HL-60 (cell line): ENCODE measurements at regions not wholly inside any gene's neighbourhood (a gene's known extent, or its start where the extent isn't known, plus 50 kb on each side); places are given as distances from the start of the nearest gene placed in this dataset.
"Not testable (repeated sequence)": the region's sequence is repeated elsewhere in the genome, so short reads cannot be mapped to it uniquely, and the experiment has no call there.

Source experiments
- DNase-seq, 2 experiments: peaks; one replicate each; pipeline ENCODE4 v3.0.0-alpha.2; 2010 to 2020; ENCODE audit warnings: low read depth in 1 of 2, low spot score in 1 of 2
- H3K27ac ChIP-seq: fragments of 250-450 bp; sonication (Bioruptor Pico); replicated peaks from 2 replicates; pipeline ENCODE4 v1.5.1; 2020; ENCODE audit warnings: mild to moderate bottlenecking, moderate library complexity
- H3K27me3 ChIP-seq: fragments of 250-450 bp; sonication (Bioruptor Pico); 2 replicates; pipeline ENCODE4 v1.5.1; 2021; ENCODE audit warnings: mild to moderate bottlenecking, moderate library complexity; ENCODE audit not compliant: insufficient read depth, poor library complexity, severe bottlenecking
- H3K4me3 ChIP-seq: replicated peaks from 2 replicates; pipeline ENCODE4 v1.5.1; 2011; ENCODE audit warnings: mild to moderate bottlenecking, control low read depth, low read length; ENCODE audit not compliant: insufficient read depth
- CTCF ChIP-seq: IDR thresholded peaks from one replicate; pipeline ENCODE4 v1.5.1; 2011; ENCODE audit warnings: low read length, control low read depth, inconsistent platforms; ENCODE audit not compliant: insufficient read depth
- GABPA ChIP-seq: IDR thresholded peaks from 2 replicates; pipeline ENCODE4 v1.6.1; 2012; ENCODE audit warnings: low read depth
- POLR2AphosphoS5 ChIP-seq: IDR thresholded peaks from 2 replicates; pipeline ENCODE4 v1.6.1; 2012; ENCODE audit warnings: low read depth
- SPI1 ChIP-seq: IDR thresholded peaks from 2 replicates; pipeline ENCODE4 v1.6.1; 2012; ENCODE audit warnings: low read depth, mild to moderate bottlenecking, borderline replicate concordance
- TF ChIP-seq, protein P1 (sequence below): IDR thresholded peaks from 2 replicates; pipeline ENCODE4 v1.6.1; 2012; ENCODE audit warnings: low read depth; ENCODE audit not compliant: insufficient replicate concordance

DNA sequence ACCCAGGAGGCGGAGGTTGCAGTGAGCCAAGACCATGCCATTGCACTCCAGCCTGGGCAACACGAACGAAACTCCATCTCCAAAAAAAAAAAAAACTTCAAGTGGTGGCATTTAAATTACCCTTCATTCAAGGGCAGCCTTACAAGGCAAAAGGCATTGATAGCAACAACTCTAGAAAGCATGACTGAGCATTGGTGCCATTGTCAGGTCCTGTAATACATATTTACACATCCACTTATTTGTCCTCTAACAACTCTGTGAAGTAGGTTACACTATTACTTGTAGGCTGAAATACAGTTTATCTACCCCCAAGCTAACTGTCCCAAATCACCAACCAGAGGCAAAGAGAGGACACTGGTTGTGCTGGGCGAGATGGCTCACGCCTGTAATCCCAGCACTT lies 52.7 kb upstream of the LARP1 start:
- TF ChIP-seq, protein P1, sequence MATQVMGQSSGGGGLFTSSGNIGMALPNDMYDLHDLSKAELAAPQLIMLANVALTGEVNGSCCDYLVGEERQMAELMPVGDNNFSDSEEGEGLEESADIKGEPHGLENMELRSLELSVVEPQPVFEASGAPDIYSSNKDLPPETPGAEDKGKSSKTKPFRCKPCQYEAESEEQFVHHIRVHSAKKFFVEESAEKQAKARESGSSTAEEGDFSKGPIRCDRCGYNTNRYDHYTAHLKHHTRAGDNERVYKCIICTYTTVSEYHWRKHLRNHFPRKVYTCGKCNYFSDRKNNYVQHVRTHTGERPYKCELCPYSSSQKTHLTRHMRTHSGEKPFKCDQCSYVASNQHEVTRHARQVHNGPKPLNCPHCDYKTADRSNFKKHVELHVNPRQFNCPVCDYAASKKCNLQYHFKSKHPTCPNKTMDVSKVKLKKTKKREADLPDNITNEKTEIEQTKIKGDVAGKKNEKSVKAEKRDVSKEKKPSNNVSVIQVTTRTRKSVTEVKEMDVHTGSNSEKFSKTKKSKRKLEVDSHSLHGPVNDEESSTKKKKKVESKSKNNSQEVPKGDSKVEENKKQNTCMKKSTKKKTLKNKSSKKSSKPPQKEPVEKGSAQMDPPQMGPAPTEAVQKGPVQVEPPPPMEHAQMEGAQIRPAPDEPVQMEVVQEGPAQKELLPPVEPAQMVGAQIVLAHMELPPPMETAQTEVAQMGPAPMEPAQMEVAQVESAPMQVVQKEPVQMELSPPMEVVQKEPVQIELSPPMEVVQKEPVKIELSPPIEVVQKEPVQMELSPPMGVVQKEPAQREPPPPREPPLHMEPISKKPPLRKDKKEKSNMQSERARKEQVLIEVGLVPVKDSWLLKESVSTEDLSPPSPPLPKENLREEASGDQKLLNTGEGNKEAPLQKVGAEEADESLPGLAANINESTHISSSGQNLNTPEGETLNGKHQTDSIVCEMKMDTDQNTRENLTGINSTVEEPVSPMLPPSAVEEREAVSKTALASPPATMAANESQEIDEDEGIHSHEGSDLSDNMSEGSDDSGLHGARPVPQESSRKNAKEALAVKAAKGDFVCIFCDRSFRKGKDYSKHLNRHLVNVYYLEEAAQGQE, result no peak
- TF ChIP-seq CTCF, result no peak
- TF ChIP-seq POLR2AphosphoS5, result no peak
- TF ChIP-seq SPI1, result no peak
- no peak for TF ChIP-seq GABPA
- DNase-seq, result no peak

DNA sequence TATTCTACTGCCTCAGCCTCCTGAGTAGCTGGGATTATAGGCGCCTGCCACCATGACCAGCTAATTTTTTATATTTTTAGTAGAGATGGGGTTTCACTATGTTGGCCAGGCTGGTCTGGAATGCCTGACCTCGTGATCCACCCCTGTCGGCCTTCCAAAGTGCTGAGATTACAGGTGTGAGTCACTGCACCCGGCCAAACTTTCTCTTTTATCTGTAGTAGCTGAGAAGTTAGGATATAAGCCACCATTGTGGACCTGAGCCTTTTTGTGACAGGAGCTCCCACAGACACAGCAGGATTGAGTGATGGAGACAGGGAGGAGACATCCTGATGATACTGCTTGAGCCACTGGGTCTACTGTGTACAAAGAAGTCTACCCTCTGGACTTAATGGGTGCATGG lies 53.5 kb upstream of the LARP1 start:
- DNase-seq, H3K27me3 ChIP-seq, H3K4me3 ChIP-seq, H3K27ac ChIP-seq: not testable (repeated sequence)

More for the DNA sequence above, 52.7 kb upstream of the LARP1 start:
- Histone ChIP-seq H3K27me3 (no peaks in the 10 kb centered on the region), H3K27ac (no peak overlapping the region), H3K4me3 (no peak overlapping the region)

DNA sequence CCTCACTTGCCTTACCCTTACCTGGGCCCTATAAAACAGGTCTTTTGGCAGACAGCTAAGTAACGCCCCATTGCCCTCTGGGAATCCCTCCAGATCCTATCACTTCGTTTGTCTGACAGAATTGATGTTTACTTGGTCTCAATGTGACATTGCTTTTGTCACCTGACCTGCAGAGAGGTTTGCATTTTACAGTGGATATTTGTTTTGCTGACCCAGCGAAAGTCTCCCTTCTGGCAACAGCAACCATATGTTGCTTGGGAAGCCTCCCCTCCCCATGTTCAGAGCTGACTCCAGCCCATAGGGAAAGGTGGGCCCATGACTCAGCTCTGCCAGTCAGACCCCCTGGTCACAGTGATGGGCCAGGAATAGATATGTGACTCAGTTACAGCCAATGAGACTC lies 54.0 kb upstream of the LARP1 start:
- DNase-seq, result no peak
- TF ChIP-seq SPI1, result no peak
- no peak overlapping the region for H3K27ac ChIP-seq

DNA sequence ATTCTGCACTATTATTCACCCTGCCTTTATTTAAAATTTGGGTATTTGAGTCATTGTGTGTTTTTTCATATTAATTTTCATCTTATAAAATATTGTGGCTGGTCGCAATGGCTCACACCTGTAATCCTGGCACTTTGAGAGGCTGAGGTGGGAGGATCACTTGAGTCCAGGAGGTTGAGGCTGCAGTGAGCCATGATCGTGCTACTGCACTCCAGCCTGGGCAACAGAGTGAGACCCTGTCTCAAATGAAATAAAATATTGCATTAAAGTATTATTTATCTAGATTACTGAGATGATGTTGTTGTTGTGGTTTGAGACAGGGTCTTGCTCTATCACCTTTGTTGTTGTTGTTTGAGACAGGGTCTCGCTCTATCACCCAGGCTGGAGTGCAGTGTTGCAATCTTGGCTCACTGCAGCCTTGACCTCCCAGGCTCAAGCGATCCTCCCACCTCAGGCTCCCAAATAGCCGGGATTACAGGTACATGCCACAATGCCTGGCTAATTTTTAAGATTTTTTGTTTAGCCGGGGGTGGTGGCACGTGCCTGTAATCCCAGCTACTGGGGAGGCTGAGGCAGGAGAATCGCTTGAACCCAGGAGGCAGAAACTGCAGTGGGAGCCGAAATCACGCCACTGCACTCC lies 54.8 kb upstream of the LARP1 start:
- not testable (repeated sequence) for H3K27me3 ChIP-seq, DNase-seq, H3K4me3 ChIP-seq, H3K27ac ChIP-seq

More for the DNA sequence above, 54.0 kb upstream of the LARP1 start:
- no peaks in the 10 kb centered on the region for H3K27me3 ChIP-seq
- no peak overlapping the region for H3K4me3 ChIP-seq

DNA sequence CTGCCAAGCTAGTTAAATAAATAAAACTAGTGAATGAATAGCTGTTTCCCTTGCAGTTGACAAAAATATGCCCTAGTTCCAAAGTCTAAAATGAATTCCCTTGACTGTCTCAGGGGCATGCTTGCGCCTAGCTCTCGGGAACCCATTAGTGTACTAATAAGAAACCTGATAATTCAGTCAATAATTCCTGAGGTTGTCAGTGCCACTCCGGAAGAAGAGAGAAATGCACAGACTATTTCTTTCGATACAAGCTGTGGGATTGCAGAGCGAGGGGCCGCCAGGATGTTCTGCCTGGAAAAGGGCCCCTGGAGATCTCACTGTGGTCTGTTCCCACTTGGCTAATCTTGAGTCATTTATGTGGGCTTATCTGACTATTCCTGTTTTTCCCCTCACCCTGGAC lies 56.4 kb upstream of the LARP1 start:
- H3K4me3 ChIP-seq, result no peak overlapping the region
- TF ChIP-seq, protein P1, result no peak
- TF ChIP-seq GABPA, result no peak
- H3K27me3 ChIP-seq, result no peaks in the 10 kb centered on the region
- DNase-seq, result no peak
- no peak overlapping the region for H3K27ac ChIP-seq

DNA sequence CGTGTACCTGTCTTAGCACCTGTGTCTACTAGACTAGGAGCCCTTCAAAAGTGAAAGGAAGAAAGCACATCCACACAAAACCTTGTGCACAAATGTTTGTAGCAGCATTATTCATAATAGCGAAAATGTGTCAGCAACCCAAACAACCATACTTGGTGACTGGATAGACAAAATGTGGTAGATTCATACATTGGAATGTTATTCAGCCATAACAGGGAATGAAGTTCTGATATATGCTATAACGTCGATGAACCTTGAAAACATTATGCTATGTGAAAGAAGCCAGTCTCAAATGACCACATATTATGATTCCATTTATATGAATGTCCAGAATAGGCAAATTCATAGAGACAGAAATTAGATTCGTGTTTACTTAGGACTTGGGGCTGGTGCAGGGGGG lies 57.8 kb upstream of the LARP1 start:
- no peaks in the 10 kb centered on the region for H3K27me3 ChIP-seq
- TF ChIP-seq GABPA (no peak), POLR2AphosphoS5 (no peak), SPI1 (no peak), CTCF (no peak)
- TF ChIP-seq, protein P1, result no peak
- no peak for DNase-seq
- no peak overlapping the region for H3K27ac ChIP-seq
- H3K4me3 ChIP-seq, result no peak overlapping the region
